ENCODE measurements at regions not wholly inside any gene's neighbourhood (a gene's known extent, or its start where the extent isn't known, plus 50 kb on each side); places are given as distances from the start of the nearest gene placed in this dataset.

- H3K27ac ChIP-seq, result no peak overlapping the region
- H3K4me3 ChIP-seq (IDR thresholded peaks at IDR 0.05; ENCODE audit: insufficient read depth, low read depth, low read length), result no peak overlapping the region
- no peak overlapping the region for H3K4me2 ChIP-seq
- no peaks in the 10 kb centered on the region for H4K20me1 ChIP-seq (ENCODE audit: insufficient read depth)
- H3K27me3 ChIP-seq (ENCODE audit: insufficient read depth, low read depth), result no peaks in the 10 kb centered on the region
- H3K4me1 ChIP-seq (ENCODE audit: low read depth, poor library complexity, severe bottlenecking), result no peaks in the 10 kb centered on the region
- no peaks in the 10 kb centered on the region for H3K36me3 ChIP-seq (ENCODE audit: insufficient read depth)
- no peak for TF ChIP-seq CTCF (conservative IDR thresholded peaks at IDR 0.05; ENCODE audit: low read depth, low read length)
- no peaks in the 10 kb centered on the region for H3K79me2 ChIP-seq (ENCODE audit: insufficient read depth, low read depth)
- no peak overlapping the region for H2AFZ ChIP-seq (ENCODE audit: low read depth)
- H3K9ac ChIP-seq, result no peak overlapping the region
Measured at GRCh38 chr6:104563306-104563705, 296.4 kb downstream of the HACE1 start.

GRCh38 chr6:104559435-104560202 is 300.1 kb downstream of the HACE1 start:
- no peaks in the 10 kb centered on the region for H4K20me1 ChIP-seq (ENCODE audit: insufficient read depth)
- H3K27me3 ChIP-seq (ENCODE audit: insufficient read depth, low read depth), result no peaks in the 10 kb centered on the region
- TF ChIP-seq CTCF (conservative IDR thresholded peaks at IDR 0.05; ENCODE audit: low read depth, low read length), result no peak
- H3K4me1 ChIP-seq (ENCODE audit: low read depth, poor library complexity, severe bottlenecking), result no peaks in the 10 kb centered on the region
- no peaks in the 10 kb centered on the region for H3K79me2 ChIP-seq (ENCODE audit: insufficient read depth, low read depth)
- no peak overlapping the region for H3K4me2 ChIP-seq
- H2AFZ ChIP-seq (ENCODE audit: low read depth), result no peak overlapping the region
- H3K27ac ChIP-seq, result no peak overlapping the region
- H3K36me3 ChIP-seq (ENCODE audit: insufficient read depth), result no peaks in the 10 kb centered on the region
- H3K4me3 ChIP-seq (IDR thresholded peaks at IDR 0.05; ENCODE audit: insufficient read depth, low read depth, low read length), result no peak overlapping the region
- no peak overlapping the region for H3K9ac ChIP-seq

- TF ChIP-seq CTCF (conservative IDR thresholded peaks at IDR 0.05; ENCODE audit: low read depth, low read length), result no peak
- H3K27me3 ChIP-seq (ENCODE audit: insufficient read depth, low read depth), result no peaks in the 10 kb centered on the region
- H2AFZ ChIP-seq (ENCODE audit: low read depth), result no peak overlapping the region
- no peaks in the 10 kb centered on the region for H3K36me3 ChIP-seq (ENCODE audit: insufficient read depth)
- no peaks in the 10 kb centered on the region for H4K20me1 ChIP-seq (ENCODE audit: insufficient read depth)
- no peak overlapping the region for H3K4me2 ChIP-seq
- no peak overlapping the region for H3K4me3 ChIP-seq (IDR thresholded peaks at IDR 0.05; ENCODE audit: insufficient read depth, low read depth, low read length)
- H3K4me1 ChIP-seq (ENCODE audit: low read depth, poor library complexity, severe bottlenecking), result no peaks in the 10 kb centered on the region
- no peak overlapping the region for H3K9ac ChIP-seq
- H3K79me2 ChIP-seq (ENCODE audit: insufficient read depth, low read depth), result no peaks in the 10 kb centered on the region
- no peak overlapping the region for H3K27ac ChIP-seq
Measured at GRCh38 chr6:104558746-104559145, 301.0 kb downstream of the HACE1 start.

- H3K4me3 ChIP-seq (IDR thresholded peaks at IDR 0.05; ENCODE audit: insufficient read depth, low read depth, low read length), result no peak overlapping the region
- H3K4me1 ChIP-seq (ENCODE audit: low read depth, poor library complexity, severe bottlenecking), result no peaks in the 10 kb centered on the region
- no peak overlapping the region for H3K27ac ChIP-seq
- no peak overlapping the region for H2AFZ ChIP-seq (ENCODE audit: low read depth)
- no peaks in the 10 kb centered on the region for H3K36me3 ChIP-seq (ENCODE audit: insufficient read depth)
- no peaks in the 10 kb centered on the region for H4K20me1 ChIP-seq (ENCODE audit: insufficient read depth)
- no peaks in the 10 kb centered on the region for H3K27me3 ChIP-seq (ENCODE audit: insufficient read depth, low read depth)
- TF ChIP-seq CTCF (conservative IDR thresholded peaks at IDR 0.05; ENCODE audit: low read depth, low read length), result no peak
- no peak overlapping the region for H3K4me2 ChIP-seq
- H3K79me2 ChIP-seq (ENCODE audit: insufficient read depth, low read depth), result no peaks in the 10 kb centered on the region
- H3K9ac ChIP-seq, result no peak overlapping the region
Measured at GRCh38 chr6:104548297-104548696, 311.4 kb downstream of the HACE1 start.
